Skin epidermis (tissue), 12 donors: ENCODE measurements at regions not wholly inside any gene's neighbourhood (a gene's known extent, or its start where the extent isn't known, plus 50 kb on each side); places are given as distances from the start of the nearest gene placed in this dataset.

ENCODE experiments used
- H3K27ac ChIP-seq, 21 experiments: fragments of 200-600 bp; sonication (generic) in 11 of 21; one replicate each; pipeline ENCODE4 v1.5.0; 2020; ENCODE audit warnings: mild to moderate bottlenecking in 3 of 21, inconsistent platforms in 2 of 21, moderate library complexity in 2 of 21
- H3K4me3 ChIP-seq, 7 experiments: fragments of 200-600 bp; sonication (generic) in 2 of 7; one replicate each; pipeline ENCODE4 v1.5.0; 2020; ENCODE audit warnings: inconsistent platforms in 2 of 7, mild to moderate bottlenecking in 2 of 7, moderate library complexity in 1 of 7

DNA sequence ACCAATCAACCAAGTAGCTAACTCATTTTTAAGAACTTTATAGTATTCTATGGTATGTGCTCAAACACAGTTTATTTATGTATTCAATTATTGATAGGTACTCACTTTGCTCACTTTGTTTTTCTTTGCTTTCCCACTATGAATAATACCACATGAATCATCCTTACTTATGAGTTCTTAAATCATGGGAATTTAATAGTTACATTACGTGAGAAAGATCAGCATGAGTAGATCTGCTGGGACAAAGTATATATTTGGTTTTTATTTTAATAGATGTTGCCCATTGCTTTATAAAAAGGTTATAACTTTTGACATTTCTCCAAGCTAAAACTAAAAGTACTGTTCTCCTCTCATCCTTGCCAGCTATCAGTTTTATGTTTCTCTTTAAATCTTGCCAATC is 390.7 kb downstream of the LRATD1 start:
- H3K27ac ChIP-seq = no peak overlapping the region
- no peak overlapping the region for H3K4me3 ChIP-seq

DNA sequence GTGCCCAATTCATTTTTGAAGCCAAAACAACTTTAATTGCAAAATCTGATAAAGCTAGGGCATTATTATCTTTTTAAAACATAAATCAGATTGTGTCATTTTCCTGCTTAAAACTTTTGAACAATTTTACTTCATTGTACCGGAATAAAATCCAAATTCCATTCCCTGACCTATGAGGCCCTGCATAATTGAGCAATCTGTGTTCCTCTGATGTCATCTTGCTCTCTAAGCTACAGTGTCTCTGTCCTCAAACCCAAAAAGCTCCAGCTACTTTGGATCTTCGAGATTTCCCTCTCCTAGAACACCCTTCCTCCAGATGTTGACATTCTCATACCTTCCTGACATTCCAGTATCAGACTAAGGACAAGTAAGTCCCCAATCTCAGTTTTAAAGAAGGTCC is 395.9 kb downstream of the LRATD1 start:
- no peak overlapping the region for H3K4me3 ChIP-seq
- H3K27ac ChIP-seq = no peak overlapping the region

DNA sequence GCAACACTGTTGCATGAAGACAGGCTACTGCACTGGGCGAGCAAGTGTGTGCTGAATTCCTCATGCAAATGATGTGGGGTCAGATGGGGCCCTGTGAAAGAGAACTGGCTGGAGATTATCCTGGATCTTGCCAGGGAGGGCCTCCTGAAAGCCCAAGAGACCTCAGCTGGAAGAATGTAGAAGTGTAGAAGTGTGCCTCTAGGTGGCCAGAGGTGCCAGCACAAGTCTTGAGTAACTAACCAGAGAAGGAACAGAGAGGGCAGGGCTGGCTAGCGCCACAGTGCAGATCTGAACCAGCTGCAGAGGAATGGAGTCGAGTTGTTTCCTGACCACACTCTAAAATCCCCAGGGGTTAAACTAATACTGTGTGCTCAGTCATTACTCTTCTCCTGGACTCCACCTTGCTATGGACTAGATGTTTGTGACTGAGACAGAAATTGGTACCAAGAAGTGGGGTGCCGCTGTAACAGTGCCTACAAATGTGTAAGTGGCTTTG is 399.3 kb downstream of the LRATD1 start:
- H3K4me3 ChIP-seq = no peak overlapping the region
- no peak overlapping the region for H3K27ac ChIP-seq

- H3K27ac ChIP-seq = no peak overlapping the region
- no peak overlapping the region for H3K4me3 ChIP-seq
These were observed 401.7 kb downstream of the LRATD1 start for GRCh38 chr2:15034246-15034645.

GRCh38 chr2:15034860-15035259 is 402.3 kb downstream of the LRATD1 start:
- Histone ChIP-seq H3K27ac (no peak overlapping the region), H3K4me3 (no peak overlapping the region)

GRCh38 chr2:15038366-15039364 is 406.1 kb downstream of the LRATD1 start:
- H3K27ac ChIP-seq = no peak overlapping the region
- H3K4me3 ChIP-seq = no peak overlapping the region

DNA sequence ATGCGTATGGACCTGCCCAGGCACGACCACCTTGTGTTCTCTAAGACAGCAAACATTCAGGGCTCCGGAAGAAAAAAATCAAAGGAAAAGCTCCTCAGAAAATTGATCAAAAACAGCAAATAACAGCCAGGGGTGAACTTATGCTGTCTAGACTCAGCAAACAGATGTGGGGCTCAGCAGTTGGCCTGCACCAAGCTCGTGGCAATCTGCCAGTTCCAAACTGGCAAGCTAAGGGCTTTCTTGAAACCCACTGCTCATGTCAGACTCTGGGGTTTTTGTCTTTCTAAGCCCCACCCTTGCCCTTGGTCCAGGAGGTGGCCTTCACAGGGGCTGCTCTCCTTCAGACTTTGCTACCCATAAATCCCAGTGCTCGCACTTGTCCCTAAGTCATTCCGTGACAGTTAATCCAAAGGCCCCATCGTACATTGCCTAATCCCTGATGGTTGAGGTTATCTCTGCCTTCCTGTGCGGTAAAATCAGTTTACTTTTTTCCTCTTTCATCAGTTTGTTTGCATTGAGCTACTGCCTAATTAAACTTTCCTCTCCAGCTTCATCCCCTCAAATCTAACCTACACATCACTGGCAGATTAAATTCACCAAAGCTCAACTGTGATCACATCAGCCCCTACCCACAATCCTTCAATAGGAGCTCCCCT is 408.0 kb downstream of the LRATD1 start:
- Histone ChIP-seq H3K27ac (no peak overlapping the region), H3K4me3 (no peak overlapping the region)

GRCh38 chr2:15041429-15041837 is 408.9 kb downstream of the LRATD1 start:
- no peak overlapping the region for H3K4me3 ChIP-seq
- no peak overlapping the region for H3K27ac ChIP-seq

DNA sequence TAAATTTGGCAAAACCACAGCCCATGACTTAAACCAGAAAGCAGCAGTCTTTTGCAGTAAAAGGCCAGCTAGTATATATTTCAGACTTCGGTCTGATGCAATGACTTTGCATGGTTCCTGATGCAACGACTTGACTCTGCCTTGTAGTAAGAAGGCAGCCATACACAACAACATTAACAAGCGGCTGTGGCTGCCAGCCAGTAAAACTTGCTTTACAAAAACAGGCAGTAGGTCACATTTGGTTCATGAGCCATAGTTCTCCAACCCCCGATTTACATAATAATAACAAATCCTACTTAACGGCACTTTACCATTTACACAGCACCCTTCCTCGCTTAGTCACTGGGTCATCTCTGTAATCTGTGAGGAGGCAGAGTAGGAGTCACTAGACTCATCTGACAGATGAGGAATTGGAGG is 410.3 kb downstream of the LRATD1 start:
- Histone ChIP-seq H3K27ac (no peak overlapping the region), H3K4me3 (no peak overlapping the region)

DNA sequence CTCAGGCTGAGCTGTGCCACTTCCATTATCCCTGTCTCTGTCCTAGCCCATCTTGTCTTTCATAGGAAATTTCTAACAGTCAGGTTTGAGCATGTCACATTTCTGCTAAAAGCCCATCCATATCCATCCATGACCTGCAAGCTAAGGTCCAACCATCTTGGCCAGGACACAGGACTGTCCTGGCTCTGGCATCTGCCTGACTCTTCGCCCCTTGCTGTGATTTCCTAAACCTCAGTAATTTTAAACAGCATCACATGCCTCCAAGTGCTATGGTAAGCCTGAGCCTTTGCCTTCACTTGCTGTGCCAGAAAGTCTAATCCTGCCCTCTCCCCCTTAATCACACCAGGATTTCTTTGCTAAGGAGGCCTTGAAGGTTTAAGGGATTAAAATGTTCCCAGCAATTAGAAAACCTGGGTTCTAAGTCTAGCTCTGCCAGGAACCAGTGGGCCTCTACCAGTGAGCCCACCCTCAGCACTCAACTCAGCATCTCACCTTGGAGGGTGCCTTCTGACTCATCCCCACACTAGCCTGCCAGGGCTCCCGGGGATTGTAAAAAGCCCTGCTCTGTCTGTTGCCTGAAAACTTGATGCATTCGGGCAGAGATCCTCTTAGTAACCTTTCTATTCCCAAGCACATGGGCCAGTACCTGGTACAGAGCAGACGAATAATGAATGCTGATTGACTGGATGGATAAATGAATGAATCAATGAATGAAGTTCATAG is 411.0 kb downstream of the LRATD1 start:
- no peak overlapping the region for H3K27ac ChIP-seq
- no peak overlapping the region for H3K4me3 ChIP-seq

GRCh38 chr2:15045054-15045453 is 412.5 kb downstream of the LRATD1 start:
- no peak overlapping the region for H3K4me3 ChIP-seq
- no peak overlapping the region for H3K27ac ChIP-seq

GRCh38 chr2:15047184-15047583 is 414.7 kb downstream of the LRATD1 start:
- no peak overlapping the region for H3K27ac ChIP-seq
- no peak overlapping the region for H3K4me3 ChIP-seq

GRCh38 chr2:15048000-15048399 is 415.5 kb downstream of the LRATD1 start:
- H3K4me3 ChIP-seq = no peak overlapping the region
- no peak overlapping the region for H3K27ac ChIP-seq

DNA sequence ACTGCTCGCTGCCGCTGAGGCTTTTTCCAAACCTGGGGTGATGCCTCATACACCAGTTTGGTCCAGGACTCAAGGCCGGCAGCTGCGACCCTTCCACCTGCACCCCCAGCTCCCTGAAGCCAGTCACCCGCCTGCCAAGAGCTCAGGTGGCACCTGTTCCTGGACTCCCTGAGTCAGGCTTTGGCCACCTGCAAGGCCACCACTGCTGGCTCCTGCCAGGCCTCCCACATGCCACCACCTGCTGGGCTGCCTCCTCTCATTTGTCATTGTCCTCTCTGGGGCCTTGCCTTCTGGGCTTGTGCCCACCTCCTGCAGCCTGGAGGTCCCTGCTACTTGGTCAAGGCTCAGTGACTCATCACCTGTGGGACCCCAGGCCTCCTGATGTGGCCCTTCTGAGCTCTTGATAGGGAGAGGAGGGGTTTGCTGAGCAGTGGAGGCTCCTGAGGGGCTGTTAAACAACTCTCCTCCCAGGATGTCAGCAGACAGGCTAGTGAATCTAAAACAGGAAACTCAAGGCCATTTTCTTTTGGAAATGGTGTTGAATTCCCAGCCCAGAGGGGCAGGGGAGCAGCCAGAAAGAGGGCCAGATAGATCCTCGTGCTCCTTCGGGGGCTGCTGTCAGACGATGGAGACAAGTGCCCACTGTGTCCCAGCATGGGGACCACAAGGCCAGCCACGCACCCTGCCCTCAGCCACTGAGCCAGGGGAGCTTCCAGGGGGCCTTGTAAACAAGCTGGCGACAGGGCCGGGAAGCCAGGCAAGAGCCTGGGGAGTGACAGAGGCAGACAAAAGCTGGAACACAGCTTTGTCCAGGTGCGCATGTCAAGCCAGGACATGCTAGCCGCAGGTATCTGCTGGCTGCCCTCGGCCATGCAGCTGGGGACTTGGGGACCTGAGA is 416.8 kb downstream of the LRATD1 start:
- Histone ChIP-seq H3K4me3 (no peak overlapping the region), H3K27ac (no peak overlapping the region)

GRCh38 chr2:15050483-15050882 is 418.0 kb downstream of the LRATD1 start:
- H3K4me3 ChIP-seq = no peak overlapping the region

GRCh38 chr2:15053542-15053941 is 421.0 kb downstream of the LRATD1 start:
- Histone ChIP-seq H3K4me3 (no peak overlapping the region), H3K27ac (no peak overlapping the region)

More at GRCh38 chr2:15050483-15050882, 418.0 kb downstream of the LRATD1 start:
- H3K27ac ChIP-seq = no peak overlapping the region

- Histone ChIP-seq H3K4me3 (no peak overlapping the region), H3K27ac (no peak overlapping the region)
These were observed 425.7 kb downstream of the LRATD1 start for GRCh38 chr2:15058015-15058720.

DNA sequence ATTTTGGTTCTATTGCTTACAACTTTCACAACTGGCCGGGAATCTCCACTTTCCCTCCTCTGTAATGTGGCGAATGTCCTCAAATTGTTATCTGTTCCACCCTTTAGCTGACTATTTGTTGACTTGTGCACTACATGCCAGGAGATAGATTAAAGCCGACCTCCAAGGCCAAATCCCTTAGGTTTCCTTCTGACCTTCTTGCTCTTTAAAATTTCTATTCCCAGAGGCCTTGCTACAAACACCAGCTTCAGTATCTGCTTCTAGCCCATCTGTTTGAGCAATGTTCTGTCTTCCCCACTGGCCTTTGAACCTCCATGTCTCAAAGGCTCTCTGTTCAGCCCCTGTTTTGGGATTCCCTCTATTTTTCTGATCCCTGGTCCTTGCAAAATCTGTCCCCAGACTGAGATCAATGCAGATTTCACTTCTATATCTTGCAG is 426.2 kb downstream of the LRATD1 start:
- H3K27ac ChIP-seq = no peak overlapping the region

More for the DNA sequence above, 426.2 kb downstream of the LRATD1 start:
- H3K4me3 ChIP-seq = no peak overlapping the region
